AG04449 (cell line): ENCODE measurements at regions not wholly inside any gene's neighbourhood (a gene's known extent, or its start where the extent isn't known, plus 50 kb on each side); places are given as distances from the start of the nearest gene placed in this dataset.
"Not testable (repeated sequence)": the region's sequence is repeated elsewhere in the genome, so short reads cannot be mapped to it uniquely, and the experiment has no call there.

ENCODE experiments used
- CTCF ChIA-PET: fragments of 350-600 bp; formaldehyde crosslinking; extraction: SDS; loops from one replicate; lab custom pipeline; 2021; ENCODE audit warnings: antibody characterized with exemption; lab: Yijun Ruan, JAX
- POLR2A ChIA-PET: fragments of 400-600, 350-600 bp; formaldehyde crosslinking; extraction: SDS; loops from one replicate; lab custom pipeline; 2020; ENCODE audit warnings: antibody characterized with exemption, inconsistent platforms; lab: Yijun Ruan, JAX
- DNase-seq: peaks from one replicate; pipeline ENCODE4 v3.0.0-alpha.2; 2010; ENCODE audit warnings: low read depth, low spot score
- H3K4me3 ChIP-seq: 2 replicates; pipeline ENCODE4 v1.5.1; 2011; ENCODE audit warnings: low read depth, mild to moderate bottlenecking, control low read depth, low read length
- TF ChIP-seq, protein P1 (sequence below): IDR thresholded peaks from one replicate; pipeline ENCODE4 v1.5.1; 2011; ENCODE audit warnings: mild to moderate bottlenecking, moderate library complexity, low read length, control low read depth, inconsistent platforms; ENCODE audit not compliant: insufficient read depth; ENCODE audit errors: missing control alignments

DNA sequence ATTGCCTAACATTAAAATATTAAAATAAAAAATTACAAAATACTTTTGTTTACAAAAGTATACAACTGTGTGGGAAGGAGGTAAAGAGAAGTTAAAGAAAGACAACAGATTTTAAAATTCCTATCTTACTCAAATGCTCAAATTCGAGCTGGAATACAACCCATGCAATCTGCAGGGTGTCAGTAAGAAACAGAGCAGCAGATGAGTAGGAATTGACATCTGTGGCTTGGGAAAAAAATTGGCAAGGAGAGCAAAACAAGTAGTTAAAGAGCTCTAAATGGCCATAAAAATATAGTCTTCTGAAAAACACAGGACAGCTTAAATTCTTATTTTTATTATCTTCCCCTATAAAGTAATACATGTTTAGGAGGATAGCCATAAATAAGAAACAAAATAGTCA is 1609.0 kb upstream of the AGA start:
- DNase-seq, result no peak
- no peak overlapping the region for H3K4me3 ChIP-seq
- ChIA-PET POLR2A (no interaction called here), CTCF (no interaction called here)
- TF ChIP-seq, protein P1, sequence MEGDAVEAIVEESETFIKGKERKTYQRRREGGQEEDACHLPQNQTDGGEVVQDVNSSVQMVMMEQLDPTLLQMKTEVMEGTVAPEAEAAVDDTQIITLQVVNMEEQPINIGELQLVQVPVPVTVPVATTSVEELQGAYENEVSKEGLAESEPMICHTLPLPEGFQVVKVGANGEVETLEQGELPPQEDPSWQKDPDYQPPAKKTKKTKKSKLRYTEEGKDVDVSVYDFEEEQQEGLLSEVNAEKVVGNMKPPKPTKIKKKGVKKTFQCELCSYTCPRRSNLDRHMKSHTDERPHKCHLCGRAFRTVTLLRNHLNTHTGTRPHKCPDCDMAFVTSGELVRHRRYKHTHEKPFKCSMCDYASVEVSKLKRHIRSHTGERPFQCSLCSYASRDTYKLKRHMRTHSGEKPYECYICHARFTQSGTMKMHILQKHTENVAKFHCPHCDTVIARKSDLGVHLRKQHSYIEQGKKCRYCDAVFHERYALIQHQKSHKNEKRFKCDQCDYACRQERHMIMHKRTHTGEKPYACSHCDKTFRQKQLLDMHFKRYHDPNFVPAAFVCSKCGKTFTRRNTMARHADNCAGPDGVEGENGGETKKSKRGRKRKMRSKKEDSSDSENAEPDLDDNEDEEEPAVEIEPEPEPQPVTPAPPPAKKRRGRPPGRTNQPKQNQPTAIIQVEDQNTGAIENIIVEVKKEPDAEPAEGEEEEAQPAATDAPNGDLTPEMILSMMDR, result no peak

DNA sequence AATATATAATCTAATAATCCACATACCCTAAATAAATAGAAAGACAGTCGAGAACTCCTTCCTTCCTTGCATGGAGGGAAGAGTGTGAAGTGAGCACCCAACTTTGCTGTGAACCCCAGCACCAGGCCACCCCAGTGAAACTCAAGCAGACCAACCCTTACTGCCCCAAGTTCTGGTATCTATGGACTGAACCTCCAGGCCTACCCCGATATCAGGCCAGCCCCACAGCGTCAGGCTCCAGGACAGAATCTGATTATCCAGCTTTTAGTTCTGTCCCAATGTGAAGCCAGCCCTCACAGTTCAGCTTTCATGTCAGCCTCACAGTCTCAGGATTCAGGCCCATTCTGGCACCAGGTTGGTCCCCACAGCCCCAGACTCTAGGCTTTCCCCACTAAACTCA is 1617.2 kb upstream of the AGA start:
- ChIA-PET CTCF (no interaction called here), POLR2A (no interaction called here)
- TF ChIP-seq, protein P1, result no peak

DNA sequence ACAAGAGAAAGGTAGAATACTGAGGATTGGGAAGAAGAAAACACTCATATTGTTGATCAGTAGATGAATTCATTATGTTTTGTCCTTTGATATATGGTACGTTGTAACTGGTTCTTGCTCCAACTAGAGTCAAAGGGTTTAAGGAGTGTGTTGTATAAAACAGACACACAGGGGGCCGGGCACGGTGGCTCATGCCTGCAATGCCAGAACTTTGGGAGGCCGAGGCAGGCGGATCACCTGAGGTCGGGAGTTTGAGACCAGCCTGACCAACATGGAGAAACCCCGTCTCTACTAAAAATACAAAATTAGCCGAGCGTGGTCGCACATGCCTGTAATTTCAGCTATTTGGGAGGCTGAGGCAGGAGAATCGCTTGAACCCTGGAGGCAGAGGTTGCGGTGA is 1624.0 kb upstream of the AGA start:
- H3K4me3 ChIP-seq, CTCF ChIA-PET, DNase-seq, POLR2A ChIA-PET: not testable (repeated sequence)

More for the DNA sequence above, 1617.2 kb upstream of the AGA start:
- no peak overlapping the region for H3K4me3 ChIP-seq
- no peak for DNase-seq

DNA sequence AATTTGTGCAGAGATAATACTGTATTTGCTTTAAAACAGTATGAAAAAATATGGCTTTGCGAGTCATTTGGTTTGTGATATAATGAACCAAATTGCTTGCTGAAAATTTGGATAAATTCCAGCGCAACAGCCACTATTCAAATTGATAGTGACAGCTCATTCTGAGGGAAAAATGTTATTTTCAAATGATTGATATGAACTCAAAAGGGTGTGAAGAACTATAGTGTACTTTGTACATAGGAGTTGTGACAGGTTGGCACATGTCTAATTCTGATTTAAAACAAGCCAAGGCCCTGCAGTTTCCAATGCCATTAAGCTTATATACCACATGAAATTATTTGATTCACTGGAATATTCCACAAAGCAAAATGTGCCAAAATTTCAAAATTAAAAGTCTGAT is 1628.9 kb upstream of the AGA start:
- POLR2A ChIA-PET, result no interaction called here
- no peak overlapping the region for H3K4me3 ChIP-seq
- TF ChIP-seq, protein P1, result no peak
- CTCF ChIA-PET, result no interaction called here
- no peak for DNase-seq

DNA sequence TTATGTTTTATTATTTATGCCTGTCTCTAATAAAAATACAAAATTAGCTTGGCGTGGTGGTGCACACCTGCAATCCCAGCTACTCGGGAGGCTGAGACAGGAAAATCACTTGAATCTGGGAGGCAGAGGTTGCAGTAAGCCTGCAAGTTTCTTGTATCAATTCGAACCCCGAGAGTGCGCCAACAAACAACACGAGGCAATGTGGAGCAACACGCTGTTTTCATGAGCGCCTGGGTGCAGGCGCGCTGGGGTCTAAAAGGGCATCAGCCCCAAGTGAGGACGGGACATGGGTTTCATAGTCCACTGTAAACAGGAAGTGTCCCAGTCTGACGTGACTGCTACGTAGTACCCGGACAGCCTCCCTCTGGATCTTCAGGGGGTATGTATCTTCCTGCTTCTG is 1634.6 kb upstream of the AGA start:
- ChIA-PET CTCF (no interaction called here), POLR2A (no interaction called here)
- TF ChIP-seq, protein P1, result no peak
- no peak overlapping the region for H3K4me3 ChIP-seq
- no peak for DNase-seq

DNA sequence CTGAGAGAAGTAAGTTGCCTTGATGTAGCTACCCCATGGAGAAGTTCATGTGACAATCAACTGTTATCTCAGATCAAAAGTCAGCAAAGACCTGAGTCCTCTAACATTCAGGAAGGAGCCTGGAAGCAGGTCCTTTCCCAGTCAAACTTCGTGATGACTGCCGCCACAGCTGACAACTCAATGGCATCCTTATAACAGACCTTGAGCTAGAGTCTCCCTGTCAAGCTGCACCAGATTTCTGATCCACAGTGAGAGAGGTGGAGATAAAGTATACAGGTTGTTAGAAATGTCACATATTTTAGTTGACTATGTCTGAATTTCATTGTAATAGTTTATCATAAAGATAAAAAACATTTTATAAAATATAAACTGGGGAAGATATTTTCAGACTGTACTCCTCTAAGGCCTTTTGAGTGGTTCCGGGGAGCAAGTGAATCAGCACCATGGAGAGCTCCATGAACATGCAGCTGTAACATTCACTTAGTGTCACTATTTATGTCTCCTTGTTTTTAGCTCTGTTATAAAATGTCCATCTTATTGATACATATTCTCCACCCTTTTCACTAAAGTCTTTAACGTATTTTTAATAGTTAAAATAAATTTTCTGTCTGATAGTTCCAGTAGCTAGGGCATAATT is 1653.5 kb upstream of the AGA start:
- POLR2A ChIA-PET, result no interaction called here
- H3K4me3 ChIP-seq, result no peak overlapping the region
- DNase-seq, result no peak
- CTCF ChIA-PET, result no interaction called here
- TF ChIP-seq, protein P1, result no peak

DNA sequence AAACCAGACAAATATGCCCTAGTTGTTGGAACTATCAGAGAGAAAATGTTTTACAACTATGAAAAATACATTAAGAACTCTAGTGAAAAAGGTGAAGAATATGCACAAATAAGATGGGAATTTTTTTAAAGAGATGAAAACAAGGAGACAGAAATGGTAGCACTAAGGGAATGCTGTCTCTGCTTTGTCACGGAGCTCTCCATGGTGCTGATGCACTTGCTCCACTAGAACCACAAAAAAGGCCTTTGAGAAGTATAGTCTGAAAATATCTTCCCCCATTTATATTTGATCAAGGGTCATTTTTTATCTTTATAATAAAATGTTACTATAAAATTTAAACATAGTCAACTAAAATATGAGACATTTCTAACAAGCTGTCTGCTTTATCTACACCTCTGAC is 1655.5 kb upstream of the AGA start:
- TF ChIP-seq, protein P1, result no peak
- ChIA-PET POLR2A (no interaction called here), CTCF (no interaction called here)
- DNase-seq, result no peak
- no peak overlapping the region for H3K4me3 ChIP-seq
